Trophoblast cell (in vitro differentiated cells and primary cell): ENCODE measurements at regions not wholly inside any gene's neighbourhood (a gene's known extent, or its start where the extent isn't known, plus 50 kb on each side); places are given as distances from the start of the nearest gene placed in this dataset.
"Not testable (repeated sequence)": the region's sequence is repeated elsewhere in the genome, so short reads cannot be mapped to it uniquely, and the experiment has no call there.

ENCODE experiments used
- DNase-seq, 2 donors: peaks; one replicate each; pipeline ENCODE4 v3.0.0-alpha.2; 2016
- H2AFZ ChIP-seq: 2 replicates; pipeline ENCODE4 v1.6.1; 2013; ENCODE audit warnings: low read length, moderate library complexity, mild to moderate bottlenecking; ENCODE audit not compliant: insufficient read depth, poor library complexity
- H2AK5ac ChIP-seq: 2 replicates; pipeline ENCODE4 v1.6.1; 2013; ENCODE audit warnings: mild to moderate bottlenecking, low read length
- H2BK120ac ChIP-seq: 2 replicates; pipeline ENCODE4 v1.6.1; 2013; ENCODE audit warnings: low read length, mild to moderate bottlenecking, moderate library complexity; ENCODE audit not compliant: insufficient read depth, poor library complexity
- H2BK12ac ChIP-seq: 2 replicates; pipeline ENCODE4 v1.6.1; 2013; ENCODE audit warnings: mild to moderate bottlenecking, low read length, moderate library complexity
- H2BK5ac ChIP-seq: 2 replicates; pipeline ENCODE4 v1.6.1; 2013; ENCODE audit warnings: low read length, low read depth, moderate library complexity, mild to moderate bottlenecking; ENCODE audit not compliant: poor library complexity
- H3K14ac ChIP-seq: 2 replicates; pipeline ENCODE4 v1.6.1; 2013; ENCODE audit warnings: mild to moderate bottlenecking, low read length
- H3K18ac ChIP-seq: 2 replicates; pipeline ENCODE4 v1.6.1; 2013; ENCODE audit warnings: mild to moderate bottlenecking, low read length
- H3K23ac ChIP-seq: 2 replicates; pipeline ENCODE4 v1.6.1; 2013; ENCODE audit warnings: low read length
- H3K27ac ChIP-seq: 2 replicates; pipeline ENCODE4 v1.5.1; 2013; ENCODE audit warnings: low read depth, mild to moderate bottlenecking, inconsistent platforms, low read length, moderate library complexity
- H3K27me3 ChIP-seq: 2 replicates; pipeline ENCODE4 v1.6.1; 2013; ENCODE audit warnings: inconsistent platforms, mild to moderate bottlenecking, low read length, moderate library complexity; ENCODE audit not compliant: insufficient read depth
- H3K36me3 ChIP-seq, 2 experiments: 1 replicate in 1 of 2; 2 replicates in 1 of 2; pipeline ENCODE4 v1.6.1; 2013; ENCODE audit warnings: low read length in 2 of 2, mild to moderate bottlenecking in 2 of 2, moderate library complexity in 1 of 2; ENCODE audit not compliant: insufficient read depth in 2 of 2, control insufficient read depth in 1 of 2
- H3K4ac ChIP-seq: 2 replicates; pipeline ENCODE4 v1.6.1; 2013; ENCODE audit warnings: low read depth, mild to moderate bottlenecking, low read length, moderate library complexity
- H3K4me1 ChIP-seq, 2 experiments: 1 replicate in 1 of 2; 2 replicates in 1 of 2; pipeline ENCODE4 v1.6.1; 2013; ENCODE audit warnings: low read length in 2 of 2, mild to moderate bottlenecking in 2 of 2, moderate library complexity in 1 of 2; ENCODE audit not compliant: insufficient read depth in 2 of 2, control insufficient read depth in 1 of 2
- H3K4me2 ChIP-seq: 2 replicates; pipeline ENCODE4 v1.6.1; 2013; ENCODE audit warnings: inconsistent platforms, mild to moderate bottlenecking, low read length, moderate library complexity
- H3K4me3 ChIP-seq: 2 replicates; pipeline ENCODE4 v1.5.1; 2013; ENCODE audit warnings: mild to moderate bottlenecking, low read depth, low read length, inconsistent platforms
- H3K79me1 ChIP-seq: one replicate; pipeline ENCODE4 v1.6.1; 2013; ENCODE audit warnings: low read length
- H3K79me2 ChIP-seq: 2 replicates; pipeline ENCODE4 v1.6.1; 2013; ENCODE audit warnings: low read length, mild to moderate bottlenecking; ENCODE audit not compliant: control insufficient read depth, insufficient read depth, poor library complexity
- H3K9ac ChIP-seq: 2 replicates; pipeline ENCODE4 v1.6.1; 2013; ENCODE audit warnings: mild to moderate bottlenecking, low read length
- H3K9me3 ChIP-seq: 2 replicates; pipeline ENCODE4 v1.6.1; 2013; ENCODE audit warnings: low read depth, mild to moderate bottlenecking, control low read depth, inconsistent platforms, low read length; ENCODE audit not compliant: insufficient read depth
- H4K12ac ChIP-seq: 2 replicates; pipeline ENCODE4 v1.6.1; 2013; ENCODE audit warnings: low read depth, mild to moderate bottlenecking, low read length, moderate library complexity
- H4K8ac ChIP-seq: 2 replicates; pipeline ENCODE4 v1.6.1; 2013; ENCODE audit warnings: low read depth, mild to moderate bottlenecking, low read length, moderate library complexity
- H4K91ac ChIP-seq: one replicate; pipeline ENCODE4 v1.6.1; 2013; ENCODE audit warnings: low read depth, mild to moderate bottlenecking, low read length, moderate library complexity
- WGBS: extraction: QIAGEN DNeasy Blood & Tissue Kit; methylation state at CpG from one replicate; pipeline ENCODE4 v1.1.7; 2013; ENCODE audit warnings: missing lambda C conversion rate; ENCODE audit not compliant: insufficient read length, insufficient coverage; ENCODE audit errors: extremely low coverage; 5-methylcytosine and 5-hydroxymethylcytosine counted together

DNA sequence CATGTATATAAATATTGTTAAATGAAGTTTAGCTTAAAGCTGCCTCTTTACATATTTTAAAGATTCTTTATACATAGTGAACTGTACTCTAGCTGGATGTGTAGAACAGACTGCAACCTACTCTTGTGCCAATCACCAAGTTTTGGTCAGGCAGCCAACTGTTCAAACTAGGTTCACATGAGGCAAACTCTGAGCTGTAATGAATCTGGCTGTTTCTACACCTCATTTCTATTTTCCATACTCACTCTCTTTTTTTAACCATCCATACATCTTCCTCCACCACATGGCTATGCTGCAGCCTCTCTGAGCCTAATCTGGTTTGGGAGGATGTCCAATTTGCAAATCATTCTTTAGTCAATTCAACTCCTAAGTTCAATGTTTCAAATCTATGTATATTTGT, 974.8 kb downstream of the CNTNAP5 start:
- Histone ChIP-seq H4K12ac (no peak overlapping the region), H4K91ac (no peak overlapping the region), H3K79me1 (no peaks in the 10 kb centered on the region), H2BK12ac (no peak overlapping the region), H2BK5ac (no peak overlapping the region), H3K4me1 (peaks cover 0 to 1% of the 10 kb centered on the region in 2 experiments), H3K27ac (no peak overlapping the region), H3K14ac (no peak overlapping the region), H3K4me3 (no peak overlapping the region), H3K23ac (no peak overlapping the region), H4K8ac (no peak overlapping the region), H3K9ac (no peak overlapping the region), H3K36me3 (no peaks in the 10 kb centered on the region), H3K79me2 (no peaks in the 10 kb centered on the region), H3K27me3 (no peaks in the 10 kb centered on the region), H2AFZ (no peak overlapping the region), H2AK5ac (no peak overlapping the region), H3K4me2 (no peak overlapping the region), H3K18ac (no peak overlapping the region), H3K4ac (no peak overlapping the region), H2BK120ac (no peak overlapping the region), H3K9me3 (no peaks in the 10 kb centered on the region)
- no peak for DNase-seq

DNA sequence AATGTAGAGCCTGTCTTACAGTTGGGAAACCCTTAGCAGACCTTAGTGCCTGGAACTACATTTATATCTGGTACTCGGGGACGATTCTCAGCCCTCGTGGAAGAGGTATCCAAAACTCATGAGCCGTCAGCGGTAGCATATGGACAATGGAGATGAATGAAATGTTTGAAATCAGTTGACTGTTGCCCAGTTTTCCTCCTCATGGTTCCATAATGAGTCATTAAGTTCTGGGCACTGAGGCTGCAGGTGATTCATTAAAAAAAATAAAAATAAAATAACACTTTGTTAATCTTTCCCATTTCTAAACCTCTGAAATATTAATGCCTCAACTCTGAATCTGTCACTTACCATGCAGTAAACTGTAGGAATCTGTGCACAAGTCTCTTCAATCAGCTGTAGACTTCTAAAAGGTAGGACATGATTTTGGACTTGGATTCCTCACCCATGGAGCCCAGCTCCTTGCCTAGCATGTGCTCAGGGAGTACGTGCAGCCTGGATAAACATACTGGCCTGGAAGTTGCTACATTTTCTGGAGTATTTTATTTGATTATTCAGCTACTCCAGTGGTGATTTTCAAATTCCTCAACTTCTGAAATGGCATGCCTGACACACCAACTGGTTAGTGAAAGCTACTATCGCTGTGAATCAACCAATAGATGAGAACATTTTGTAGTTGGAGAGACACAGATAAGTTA, 979.2 kb downstream of the CNTNAP5 start:
- Histone ChIP-seq H4K12ac (no peak overlapping the region), H2BK120ac (no peak overlapping the region), H2BK5ac (no peak overlapping the region), H3K9ac (no peak overlapping the region), H3K4me2 (no peak overlapping the region), H2AFZ (no peak overlapping the region), H3K4me3 (no peak overlapping the region), H3K36me3 (no peaks in the 10 kb centered on the region), H3K14ac (no peak overlapping the region), H4K8ac (no peak overlapping the region), H3K79me2 (no peaks in the 10 kb centered on the region), H2AK5ac (no peak overlapping the region), H3K18ac (no peak overlapping the region), H3K27me3 (no peaks in the 10 kb centered on the region), H3K79me1 (no peaks in the 10 kb centered on the region), H3K4me1 (peaks cover 0 to 1% of the 10 kb centered on the region in 2 experiments), H2BK12ac (no peak overlapping the region), H3K27ac (no peak overlapping the region), H3K9me3 (no peaks in the 10 kb centered on the region), H3K23ac (no peak overlapping the region), H3K4ac (no peak overlapping the region), H4K91ac (no peak overlapping the region)
- no peak for DNase-seq
- WGBS: no CpG with 5 or more reads among the region's 7 CpGs

DNA sequence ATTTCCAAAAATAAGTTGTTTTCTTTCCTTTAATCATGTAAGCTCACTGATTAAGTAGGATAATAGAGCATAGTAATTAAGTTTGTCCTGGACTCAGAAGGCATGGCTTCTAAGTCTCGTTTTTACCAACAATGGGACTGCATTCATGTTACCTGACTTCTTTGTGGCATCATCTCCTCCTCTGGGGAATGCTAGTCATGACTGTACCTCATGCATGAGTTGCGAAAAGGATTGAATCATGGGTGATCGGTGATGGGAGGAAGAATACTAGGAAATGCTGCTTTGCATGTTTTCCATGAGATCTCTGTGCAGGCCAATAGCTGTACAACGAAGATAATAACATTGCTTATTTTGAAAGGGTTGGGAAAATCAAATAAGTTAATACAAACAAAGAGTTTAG, 981.6 kb downstream of the CNTNAP5 start:
- DNase-seq: no peak
- H3K4me2 ChIP-seq: no peak overlapping the region
- H4K91ac ChIP-seq: no peak overlapping the region
- H4K8ac ChIP-seq: no peak overlapping the region
- H3K4me3 ChIP-seq: no peak overlapping the region
- no peak overlapping the region for H2BK120ac ChIP-seq
- H3K14ac ChIP-seq: no peak overlapping the region
- no peak overlapping the region for H2AFZ ChIP-seq
- H2AK5ac ChIP-seq: no peak overlapping the region
- H3K4ac ChIP-seq: no peak overlapping the region
- H3K9me3 ChIP-seq: no peaks in the 10 kb centered on the region
- no peak overlapping the region for H2BK12ac ChIP-seq
- H3K27ac ChIP-seq: no peak overlapping the region
- no peak overlapping the region for H2BK5ac ChIP-seq
- no peak overlapping the region for H3K9ac ChIP-seq
- no peak overlapping the region for H3K23ac ChIP-seq
- H3K27me3 ChIP-seq: no peaks in the 10 kb centered on the region
- no peak overlapping the region for H4K12ac ChIP-seq
- H3K36me3 ChIP-seq: no peaks in the 10 kb centered on the region
- no CpG with 5 or more reads among the region's 4 CpGs for WGBS
- H3K18ac ChIP-seq: no peak overlapping the region
- H3K79me2 ChIP-seq: no peaks in the 10 kb centered on the region
- H3K79me1 ChIP-seq: no peaks in the 10 kb centered on the region
- no peaks in the 10 kb centered on the region for H3K4me1 ChIP-seq

DNA sequence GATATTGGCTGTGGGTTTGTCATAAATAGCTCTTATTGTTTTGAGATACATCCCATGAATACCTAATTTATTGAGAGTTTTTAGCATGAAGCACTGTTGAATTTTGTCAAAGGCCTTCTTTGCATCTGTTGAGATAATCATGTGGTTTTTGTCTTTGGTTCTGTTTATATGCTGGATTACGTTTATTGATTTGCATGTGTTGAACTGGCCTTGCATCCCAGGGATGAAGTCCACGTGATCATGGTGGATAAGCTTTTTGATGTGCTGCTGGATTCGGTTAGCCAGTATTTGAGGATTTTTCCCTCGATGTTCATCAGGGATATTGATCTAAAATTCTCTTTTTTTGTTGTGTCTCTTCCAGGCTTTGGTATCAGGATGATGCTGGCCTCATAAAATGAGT, 1003.6 kb downstream of the CNTNAP5 start:
- H3K4me1 ChIP-seq, H2AFZ ChIP-seq, DNase-seq, H3K27ac ChIP-seq, H3K4ac ChIP-seq, H3K4me3 ChIP-seq, H4K8ac ChIP-seq, H3K4me2 ChIP-seq, H3K18ac ChIP-seq, H2BK5ac ChIP-seq, H3K9me3 ChIP-seq, H2BK12ac ChIP-seq, H4K12ac ChIP-seq, H4K91ac ChIP-seq, H3K79me1 ChIP-seq, H2AK5ac ChIP-seq, H3K23ac ChIP-seq, H3K27me3 ChIP-seq, H3K79me2 ChIP-seq, H3K14ac ChIP-seq, H3K9ac ChIP-seq, H2BK120ac ChIP-seq, H3K36me3 ChIP-seq: not testable (repeated sequence)
- whole genome bisulfite sequencing: no CpG with 5 or more reads among the region's 4 CpGs
